ENCODE measurements at regions not wholly inside any gene's neighbourhood (a gene's known extent, or its start where the extent isn't known, plus 50 kb on each side); places are given as distances from the start of the nearest gene placed in this dataset.

GRCh38 chr2:146128216-146128615, 1608.3 kb upstream of the ZEB2 start:
- Histone ChIP-seq H2AFZ (ENCODE audit: low read length, unreplicated experiment) (no peak overlapping the region), H3K79me2 (ENCODE audit: control insufficient read depth, insufficient read depth, low read length, unreplicated experiment) (no peaks in the 10 kb centered on the region), H3K27me3 (ENCODE audit: insufficient read depth, low read length) (no peaks in the 10 kb centered on the region), H3K36me3 (ENCODE audit: insufficient read depth, low read length) (no peaks in the 10 kb centered on the region), H3K4me3 (ENCODE audit: low read depth, low read length) (no peak overlapping the region), H3K27ac (ENCODE audit: low read depth, low read length) (no peak overlapping the region), H3K4me1 (ENCODE audit: control insufficient read depth, insufficient read depth, low read length, unreplicated experiment) (peaks cover 15% of the 10 kb centered on the region)

GRCh38 chr2:146125551-146125950, 1605.6 kb upstream of the ZEB2 start:
- Histone ChIP-seq H2AFZ (ENCODE audit: low read length, unreplicated experiment) (no peak overlapping the region), H3K4me1 (ENCODE audit: control insufficient read depth, insufficient read depth, low read length, unreplicated experiment) (peaks cover 16% of the 10 kb centered on the region)

GRCh38 chr2:146124741-146125140, 1604.8 kb upstream of the ZEB2 start:
- no peak overlapping the region for H3K27ac ChIP-seq (ENCODE audit: low read depth, low read length)
- H2AFZ ChIP-seq (ENCODE audit: low read length, unreplicated experiment): no peak overlapping the region
- H3K27me3 ChIP-seq (ENCODE audit: insufficient read depth, low read length): no peaks in the 10 kb centered on the region
- H3K36me3 ChIP-seq (ENCODE audit: insufficient read depth, low read length): no peaks in the 10 kb centered on the region
- H3K4me3 ChIP-seq (ENCODE audit: low read depth, low read length): no peak overlapping the region
- H3K79me2 ChIP-seq (ENCODE audit: control insufficient read depth, insufficient read depth, low read length, unreplicated experiment): no peaks in the 10 kb centered on the region
- peaks cover 16% of the 10 kb centered on the region for H3K4me1 ChIP-seq (ENCODE audit: control insufficient read depth, insufficient read depth, low read length, unreplicated experiment)

More at GRCh38 chr2:146125551-146125950, 1605.6 kb upstream of the ZEB2 start:
- Histone ChIP-seq H3K36me3 (ENCODE audit: insufficient read depth, low read length) (no peaks in the 10 kb centered on the region), H3K27me3 (ENCODE audit: insufficient read depth, low read length) (no peaks in the 10 kb centered on the region), H3K79me2 (ENCODE audit: control insufficient read depth, insufficient read depth, low read length, unreplicated experiment) (no peaks in the 10 kb centered on the region), H3K4me3 (ENCODE audit: low read depth, low read length) (no peak overlapping the region), H3K27ac (ENCODE audit: low read depth, low read length) (no peak overlapping the region)

DNA sequence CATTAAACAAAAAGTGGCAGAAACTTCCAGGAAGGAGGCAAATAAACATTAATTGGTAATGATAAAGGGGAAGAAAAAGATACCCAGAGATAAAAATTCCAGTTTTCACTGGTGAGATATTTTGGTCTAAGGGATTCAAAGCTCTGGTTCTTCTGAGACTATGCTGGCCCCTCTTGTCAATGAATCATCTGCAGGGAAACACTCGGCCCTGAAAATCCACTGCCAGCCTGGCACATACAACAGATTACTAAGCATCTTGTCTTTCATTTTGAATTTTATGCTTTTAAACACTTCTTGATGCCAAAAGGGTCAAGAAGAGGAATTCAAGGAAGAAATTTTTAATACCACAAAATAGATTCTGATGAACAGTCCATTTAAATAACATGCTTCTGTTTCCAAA, 1603.8 kb upstream of the ZEB2 start:
- Histone ChIP-seq H3K4me3 (ENCODE audit: low read depth, low read length) (no peak overlapping the region), H3K4me1 (ENCODE audit: control insufficient read depth, insufficient read depth, low read length, unreplicated experiment) (peaks cover 16% of the 10 kb centered on the region), H2AFZ (ENCODE audit: low read length, unreplicated experiment) (peak overlapping the region; percentile 40), H3K36me3 (ENCODE audit: insufficient read depth, low read length) (no peaks in the 10 kb centered on the region), H3K27ac (ENCODE audit: low read depth, low read length) (peak overlapping the region; percentile 8; the same call in 1 of the 2 replicates), H3K27me3 (ENCODE audit: insufficient read depth, low read length) (no peaks in the 10 kb centered on the region), H3K79me2 (ENCODE audit: control insufficient read depth, insufficient read depth, low read length, unreplicated experiment) (no peaks in the 10 kb centered on the region)

- peaks cover 16% of the 10 kb centered on the region for H3K4me1 ChIP-seq (ENCODE audit: control insufficient read depth, insufficient read depth, low read length, unreplicated experiment)
- H3K27ac ChIP-seq (ENCODE audit: low read depth, low read length): no peak overlapping the region
- H3K36me3 ChIP-seq (ENCODE audit: insufficient read depth, low read length): no peaks in the 10 kb centered on the region
- no peaks in the 10 kb centered on the region for H3K79me2 ChIP-seq (ENCODE audit: control insufficient read depth, insufficient read depth, low read length, unreplicated experiment)
- H3K27me3 ChIP-seq (ENCODE audit: insufficient read depth, low read length): no peaks in the 10 kb centered on the region
- no peak overlapping the region for H2AFZ ChIP-seq (ENCODE audit: low read length, unreplicated experiment)
- no peak overlapping the region for H3K4me3 ChIP-seq (ENCODE audit: low read depth, low read length)
Observed at GRCh38 chr2:146123256-146123655, 1603.3 kb upstream of the ZEB2 start.

DNA sequence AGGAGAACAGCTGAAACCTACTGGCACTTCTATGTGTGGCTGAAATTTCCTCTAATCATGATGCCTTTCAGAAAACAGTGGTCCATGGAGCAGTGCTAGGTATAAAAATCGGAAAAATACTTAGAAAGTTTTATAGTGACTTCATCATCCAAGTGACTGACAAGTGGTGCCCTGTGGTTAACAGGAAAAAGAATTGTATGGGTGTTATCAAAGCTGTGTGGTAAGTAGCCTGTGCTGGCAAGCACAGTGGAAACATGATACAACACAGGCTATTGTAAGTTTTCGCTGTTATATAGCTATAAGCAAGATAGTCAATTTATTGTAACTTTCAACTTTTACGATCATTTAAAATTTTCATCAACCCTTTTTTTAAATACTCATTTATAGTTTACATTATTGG, 1599.7 kb upstream of the ZEB2 start:
- no peak overlapping the region for H3K27ac ChIP-seq (ENCODE audit: low read depth, low read length)
- no peak overlapping the region for H2AFZ ChIP-seq (ENCODE audit: low read length, unreplicated experiment)
- H3K79me2 ChIP-seq (ENCODE audit: control insufficient read depth, insufficient read depth, low read length, unreplicated experiment): no peaks in the 10 kb centered on the region
- no peaks in the 10 kb centered on the region for H3K36me3 ChIP-seq (ENCODE audit: insufficient read depth, low read length)
- H3K4me3 ChIP-seq (ENCODE audit: low read depth, low read length): no peak overlapping the region
- H3K27me3 ChIP-seq (ENCODE audit: insufficient read depth, low read length): no peaks in the 10 kb centered on the region
- peaks cover 8% of the 10 kb centered on the region for H3K4me1 ChIP-seq (ENCODE audit: control insufficient read depth, insufficient read depth, low read length, unreplicated experiment)

GRCh38 chr2:146108993-146109392, 1589.1 kb upstream of the ZEB2 start:
- no peaks in the 10 kb centered on the region for H3K4me1 ChIP-seq (ENCODE audit: control insufficient read depth, insufficient read depth, low read length, unreplicated experiment)
- no peak overlapping the region for H2AFZ ChIP-seq (ENCODE audit: low read length, unreplicated experiment)
- no peaks in the 10 kb centered on the region for H3K27me3 ChIP-seq (ENCODE audit: insufficient read depth, low read length)
- H3K27ac ChIP-seq (ENCODE audit: low read depth, low read length): no peak overlapping the region
- no peaks in the 10 kb centered on the region for H3K36me3 ChIP-seq (ENCODE audit: insufficient read depth, low read length)
- H3K79me2 ChIP-seq (ENCODE audit: control insufficient read depth, insufficient read depth, low read length, unreplicated experiment): no peaks in the 10 kb centered on the region
- H3K4me3 ChIP-seq (ENCODE audit: low read depth, low read length): no peak overlapping the region

GRCh38 chr2:146094185-146094584, 1574.3 kb upstream of the ZEB2 start:
- no peaks in the 10 kb centered on the region for H3K27me3 ChIP-seq (ENCODE audit: insufficient read depth, low read length)
- no peak overlapping the region for H3K27ac ChIP-seq (ENCODE audit: low read depth, low read length)
- no peaks in the 10 kb centered on the region for H3K79me2 ChIP-seq (ENCODE audit: control insufficient read depth, insufficient read depth, low read length, unreplicated experiment)
- H3K36me3 ChIP-seq (ENCODE audit: insufficient read depth, low read length): no peaks in the 10 kb centered on the region
- no peak overlapping the region for H3K4me3 ChIP-seq (ENCODE audit: low read depth, low read length)
- H3K4me1 ChIP-seq (ENCODE audit: control insufficient read depth, insufficient read depth, low read length, unreplicated experiment): no peaks in the 10 kb centered on the region
- no peak overlapping the region for H2AFZ ChIP-seq (ENCODE audit: low read length, unreplicated experiment)

- Histone ChIP-seq H3K27me3 (ENCODE audit: insufficient read depth, low read length) (no peaks in the 10 kb centered on the region), H3K4me1 (ENCODE audit: control insufficient read depth, insufficient read depth, low read length, unreplicated experiment) (no peaks in the 10 kb centered on the region), H3K36me3 (ENCODE audit: insufficient read depth, low read length) (no peaks in the 10 kb centered on the region), H3K4me3 (ENCODE audit: low read depth, low read length) (no peak overlapping the region), H3K79me2 (ENCODE audit: control insufficient read depth, insufficient read depth, low read length, unreplicated experiment) (no peaks in the 10 kb centered on the region), H3K27ac (ENCODE audit: low read depth, low read length) (no peak overlapping the region), H2AFZ (ENCODE audit: low read length, unreplicated experiment) (no peak overlapping the region)
Observed at GRCh38 chr2:146081459-146081858, 1561.5 kb upstream of the ZEB2 start.

DNA sequence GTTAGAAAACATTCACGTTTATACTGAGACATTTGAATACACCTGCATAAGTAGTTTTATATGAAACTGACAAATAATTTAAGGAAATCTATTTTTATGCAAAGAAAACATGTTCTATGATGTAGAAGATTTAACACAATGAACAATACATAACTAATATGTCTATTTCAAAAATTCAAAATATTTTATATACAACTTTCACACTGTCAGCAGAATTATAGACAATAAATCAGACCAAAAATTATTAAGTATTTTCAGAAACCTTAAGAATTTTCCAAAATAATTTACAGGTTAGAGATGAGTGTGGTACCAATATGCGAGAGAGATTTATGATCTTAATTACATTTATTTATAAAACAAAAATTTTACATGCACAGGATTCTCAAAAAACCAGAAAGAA, 1561.0 kb upstream of the ZEB2 start:
- Histone ChIP-seq H3K36me3 (ENCODE audit: insufficient read depth, low read length) (no peaks in the 10 kb centered on the region), H3K4me3 (ENCODE audit: low read depth, low read length) (no peak overlapping the region), H3K27me3 (ENCODE audit: insufficient read depth, low read length) (no peaks in the 10 kb centered on the region), H3K79me2 (ENCODE audit: control insufficient read depth, insufficient read depth, low read length, unreplicated experiment) (no peaks in the 10 kb centered on the region), H2AFZ (ENCODE audit: low read length, unreplicated experiment) (no peak overlapping the region), H3K4me1 (ENCODE audit: control insufficient read depth, insufficient read depth, low read length, unreplicated experiment) (no peaks in the 10 kb centered on the region), H3K27ac (ENCODE audit: low read depth, low read length) (no peak overlapping the region)

DNA sequence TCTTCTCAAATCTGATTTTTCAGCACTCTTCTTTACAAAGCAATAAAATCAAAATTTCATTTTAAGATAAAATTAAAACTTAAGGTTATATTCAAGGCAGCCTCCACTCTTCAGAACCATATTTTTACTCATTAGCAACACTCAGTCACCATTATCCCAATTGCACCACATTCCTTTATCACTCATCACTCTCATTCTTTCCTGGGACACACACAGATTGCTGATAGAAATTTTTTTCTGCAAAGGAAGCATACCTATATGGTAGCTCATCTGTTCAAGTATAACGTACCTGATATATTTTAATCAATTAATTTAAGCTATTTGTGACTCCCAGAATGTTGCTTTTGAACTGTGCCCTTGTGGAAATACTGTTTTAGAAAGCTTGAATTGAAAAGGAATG, 1559.3 kb upstream of the ZEB2 start:
- Histone ChIP-seq H3K27ac (ENCODE audit: low read depth, low read length) (no peak overlapping the region), H3K4me1 (ENCODE audit: control insufficient read depth, insufficient read depth, low read length, unreplicated experiment) (no peaks in the 10 kb centered on the region), H2AFZ (ENCODE audit: low read length, unreplicated experiment) (no peak overlapping the region)

More for the DNA sequence above, 1559.3 kb upstream of the ZEB2 start:
- Histone ChIP-seq H3K4me3 (ENCODE audit: low read depth, low read length) (no peak overlapping the region), H3K27me3 (ENCODE audit: insufficient read depth, low read length) (no peaks in the 10 kb centered on the region), H3K79me2 (ENCODE audit: control insufficient read depth, insufficient read depth, low read length, unreplicated experiment) (no peaks in the 10 kb centered on the region), H3K36me3 (ENCODE audit: insufficient read depth, low read length) (no peaks in the 10 kb centered on the region)
